NCI-H345 treated with DMSO at 0.1 percent for 48 hours (cell line): ENCODE measurements at regions not wholly inside any gene's neighbourhood (a gene's known extent, or its start where the extent isn't known, plus 50 kb on each side); places are given as distances from the start of the nearest gene placed in this dataset.
"Not testable (repeated sequence)": the region's sequence is repeated elsewhere in the genome, so short reads cannot be mapped to it uniquely, and the experiment has no call there.

ENCODE experiments used
- DNase-seq: peaks from one replicate; lab custom pipeline; 2025; ENCODE audit not compliant: unreplicated experiment; lab: John Stamatoyannopoulos, UW

DNA sequence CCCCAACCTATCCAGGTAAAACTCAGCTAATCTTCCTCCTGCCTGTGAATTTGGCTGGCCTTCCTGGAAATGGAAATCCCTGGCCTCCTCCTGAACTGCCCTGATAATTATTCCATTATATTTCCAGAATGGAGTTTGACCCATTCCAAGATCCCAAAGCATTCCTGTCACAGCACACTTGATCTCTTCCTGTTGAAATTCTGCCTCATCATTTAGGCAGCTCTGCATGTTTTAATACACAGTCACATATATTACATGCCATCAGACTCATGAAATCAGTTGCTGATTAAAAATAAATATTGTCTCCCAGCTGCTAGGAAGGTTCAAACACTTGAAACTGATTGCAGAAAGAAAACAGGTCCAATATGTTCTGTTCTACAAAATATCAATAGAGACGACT lies 148.2 kb upstream of the PALMD start:
- no peak for DNase-seq

DNA sequence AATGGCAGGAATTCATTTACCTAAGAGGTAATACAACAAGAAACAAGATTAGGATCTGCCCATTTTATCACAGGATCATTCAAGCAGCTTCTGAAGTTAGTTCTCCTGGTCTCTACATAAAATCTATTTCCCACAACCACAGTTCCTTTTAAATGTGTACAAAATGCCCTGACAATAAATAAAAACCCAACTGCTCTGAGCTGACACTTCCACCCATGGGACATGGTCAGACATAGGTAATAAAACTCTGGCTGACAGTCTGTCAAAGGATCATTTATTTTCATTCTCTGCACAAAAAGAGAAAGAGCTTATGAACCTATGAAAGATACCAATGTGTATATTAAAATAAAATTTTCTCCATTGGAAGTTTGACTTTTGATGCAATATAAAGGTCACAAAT lies 145.4 kb upstream of the PALMD start:
- no peak for DNase-seq

DNA sequence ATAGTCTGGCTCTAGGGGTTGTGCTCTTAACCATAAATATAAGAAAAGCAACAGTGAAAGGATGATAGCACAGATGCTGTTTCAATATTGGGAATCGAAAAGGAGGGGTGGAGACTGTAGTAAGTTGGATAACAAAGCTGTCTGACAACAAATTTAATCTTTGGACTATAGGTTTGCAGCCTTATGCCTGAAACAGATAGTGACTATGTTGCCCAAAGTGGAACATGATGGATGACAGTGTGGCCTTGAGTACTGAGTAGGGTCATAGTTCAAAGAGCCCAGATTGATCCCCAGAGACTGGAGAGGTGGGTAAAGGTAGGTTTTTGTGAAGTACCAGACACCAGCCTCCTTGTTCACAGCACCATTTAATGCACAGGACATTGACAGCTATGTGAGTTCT lies 144.0 kb upstream of the PALMD start:
- no peak for DNase-seq

DNA sequence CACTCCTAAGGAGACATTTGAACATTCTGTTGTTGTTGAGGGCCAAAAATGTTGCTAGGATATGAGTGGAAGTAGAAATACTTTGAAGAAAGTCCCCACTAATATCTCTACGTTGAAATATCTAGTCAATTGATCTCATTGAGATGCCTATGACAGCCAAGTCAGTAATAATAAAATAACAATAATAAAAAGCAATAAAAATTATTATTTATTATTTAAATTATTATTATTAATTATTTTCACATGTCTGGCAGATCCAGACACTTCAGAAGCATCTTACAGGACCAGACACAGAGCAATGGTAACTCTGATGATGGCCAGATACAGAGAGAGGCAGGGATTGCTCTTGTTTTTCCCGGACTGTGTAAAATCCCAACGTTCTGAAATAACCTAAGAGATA lies 143.5 kb upstream of the PALMD start:
- no peak for DNase-seq

DNA sequence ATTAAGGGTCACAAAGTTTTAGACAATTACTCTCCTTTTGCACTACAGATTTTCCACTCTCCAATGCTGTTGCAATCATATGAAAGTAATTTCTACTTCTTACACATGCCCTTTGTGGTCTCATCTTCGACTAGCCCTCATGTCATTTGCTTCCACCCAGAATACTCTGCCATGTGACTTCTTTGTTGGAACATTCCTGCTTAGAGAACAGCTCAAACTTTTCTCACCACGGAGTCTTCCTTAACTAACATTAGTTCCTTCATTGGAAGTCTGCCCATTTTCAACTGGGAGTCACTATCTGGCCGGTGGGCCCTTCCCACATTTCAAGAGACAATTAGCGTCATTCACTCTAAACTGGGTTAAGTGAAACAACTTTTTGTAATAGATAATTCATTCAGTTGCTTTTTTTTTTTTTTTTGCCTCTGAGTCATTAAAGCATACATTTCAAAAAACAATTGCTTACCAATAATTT lies 142.6 kb upstream of the PALMD start:
- no peak for DNase-seq

DNA sequence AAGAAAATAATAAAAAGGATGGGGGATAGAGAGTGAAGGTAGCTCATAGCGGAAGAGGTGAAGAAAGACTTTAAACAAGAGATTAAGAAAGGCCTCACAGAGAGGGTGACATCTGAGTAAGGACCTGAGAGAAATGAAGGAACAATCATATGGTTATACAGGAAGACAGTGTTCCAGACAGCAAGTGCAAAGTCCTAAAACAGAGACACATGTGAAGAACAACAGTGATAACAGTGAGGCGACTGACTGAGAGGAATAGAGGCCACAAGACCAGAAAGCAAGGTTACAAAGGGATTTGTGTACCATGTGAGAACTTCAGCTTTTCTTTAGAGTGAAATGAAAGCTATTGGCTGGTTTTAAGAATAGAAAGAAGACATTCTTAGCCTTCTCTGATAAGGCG lies 141.6 kb upstream of the PALMD start:
- no peak for DNase-seq

DNA sequence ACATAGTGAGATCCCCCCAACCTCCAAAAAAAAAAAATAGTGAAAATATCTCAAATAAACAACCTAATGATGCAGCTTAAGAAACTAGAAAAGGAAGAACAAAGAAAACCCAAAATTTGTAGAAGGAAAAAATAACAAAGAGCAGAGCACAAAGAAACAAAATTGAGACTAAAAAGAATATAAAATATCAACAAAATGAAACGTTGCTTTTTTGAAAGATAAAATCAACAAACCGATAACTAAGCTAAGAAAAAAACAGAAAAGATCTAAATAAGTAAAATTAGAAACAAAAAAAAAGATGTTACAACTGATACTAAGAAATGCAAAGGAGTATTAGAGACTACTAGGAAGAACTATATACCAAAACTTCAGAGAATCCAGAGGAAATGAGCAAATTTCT lies 139.3 kb upstream of the PALMD start:
- DNase-seq, result no peak

DNA sequence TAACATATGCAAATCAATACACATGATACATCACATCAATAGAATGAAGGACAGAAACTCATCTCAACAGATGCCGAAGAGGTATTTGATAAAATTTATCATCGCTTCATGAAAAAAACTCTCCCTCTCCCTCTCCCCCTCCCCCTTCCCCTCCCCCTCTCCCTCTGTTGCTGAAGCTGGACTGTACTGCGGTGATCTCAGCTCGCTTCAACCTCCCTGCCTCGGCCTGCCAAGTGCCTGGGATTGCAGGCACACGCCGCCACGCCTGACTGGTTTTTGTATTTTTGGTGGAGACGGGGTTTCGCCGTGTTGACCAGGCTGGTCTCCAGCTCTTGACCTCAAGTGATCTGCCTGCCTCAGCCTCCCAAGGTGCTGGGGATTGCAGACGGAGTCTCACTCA lies 138.5 kb upstream of the PALMD start:
- DNase-seq, result not testable (repeated sequence)

DNA sequence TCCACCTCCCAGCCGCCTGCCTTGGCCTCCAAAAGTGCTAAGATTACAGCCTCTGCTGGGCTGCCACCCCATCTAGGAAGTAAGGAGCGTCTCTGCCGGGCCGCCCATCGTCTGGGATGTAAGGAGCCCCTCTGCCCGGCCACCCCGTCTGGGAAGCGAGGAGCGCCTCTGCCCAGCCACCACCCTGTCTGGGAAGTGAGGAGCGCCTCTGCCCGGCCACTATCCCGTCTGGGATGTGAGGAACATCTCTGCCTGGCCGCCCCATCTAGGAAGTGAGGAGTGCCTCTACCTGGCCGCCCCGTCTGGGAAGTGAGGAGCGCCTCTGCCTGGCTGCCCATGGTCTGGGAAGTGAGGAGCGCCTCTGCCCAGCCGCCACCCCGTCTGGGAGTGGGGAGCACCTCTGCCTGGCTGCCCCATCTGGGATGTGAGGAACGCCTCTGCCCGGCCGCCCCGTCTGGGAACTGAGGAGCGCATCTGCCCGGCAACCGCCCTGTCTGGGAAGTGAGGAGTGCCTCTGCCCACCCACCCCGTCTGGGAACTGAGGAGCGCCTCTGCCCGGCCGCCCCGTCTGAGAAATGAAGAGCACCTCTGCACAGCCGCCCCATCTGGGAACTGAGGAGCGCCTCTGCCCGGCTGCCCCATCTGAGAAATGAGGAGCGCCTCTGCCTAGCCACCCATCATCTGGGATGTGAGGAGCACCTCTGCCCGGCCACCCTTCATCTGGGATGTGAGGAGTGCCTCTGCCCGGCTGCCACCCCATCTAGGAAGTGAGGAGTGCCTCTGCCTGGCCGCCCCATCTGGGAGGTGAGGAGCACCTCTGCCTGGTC lies 137.8 kb upstream of the PALMD start:
- no peak for DNase-seq

DNA sequence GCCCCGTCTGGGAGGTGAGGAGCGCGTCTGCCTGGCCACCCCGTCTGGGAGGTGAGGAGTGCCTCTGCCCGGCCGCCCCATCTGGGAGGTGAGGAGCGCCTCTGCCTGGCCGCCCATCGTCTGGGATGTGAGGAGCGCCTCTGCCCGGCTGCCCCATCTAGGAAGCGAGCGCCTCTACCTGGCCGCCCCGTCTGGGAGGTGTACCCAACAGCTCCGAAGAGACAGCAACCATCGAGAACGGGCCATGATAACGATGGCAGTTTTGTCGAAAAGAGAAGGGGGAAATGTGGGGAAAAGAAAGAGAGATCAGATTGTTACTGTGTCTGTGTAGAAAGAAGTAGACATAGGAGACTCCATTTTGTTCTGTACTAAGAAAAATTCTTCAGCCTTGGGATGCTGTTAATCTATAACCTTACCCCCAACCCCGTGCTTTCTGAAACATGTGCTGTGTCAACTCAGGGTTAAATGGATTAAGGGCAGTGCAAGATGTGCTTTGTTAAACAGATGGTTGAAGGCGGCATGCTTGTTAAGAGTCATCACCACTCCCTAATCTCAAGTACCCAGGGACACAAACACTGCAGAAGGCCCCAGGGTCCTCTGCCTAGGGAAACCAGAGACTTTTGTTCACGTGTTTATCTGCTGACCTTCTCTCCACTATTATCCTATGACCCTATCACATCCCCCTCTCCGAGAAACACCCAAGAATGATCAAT lies 137.0 kb upstream of the PALMD start:
- not testable (repeated sequence) for DNase-seq

DNA sequence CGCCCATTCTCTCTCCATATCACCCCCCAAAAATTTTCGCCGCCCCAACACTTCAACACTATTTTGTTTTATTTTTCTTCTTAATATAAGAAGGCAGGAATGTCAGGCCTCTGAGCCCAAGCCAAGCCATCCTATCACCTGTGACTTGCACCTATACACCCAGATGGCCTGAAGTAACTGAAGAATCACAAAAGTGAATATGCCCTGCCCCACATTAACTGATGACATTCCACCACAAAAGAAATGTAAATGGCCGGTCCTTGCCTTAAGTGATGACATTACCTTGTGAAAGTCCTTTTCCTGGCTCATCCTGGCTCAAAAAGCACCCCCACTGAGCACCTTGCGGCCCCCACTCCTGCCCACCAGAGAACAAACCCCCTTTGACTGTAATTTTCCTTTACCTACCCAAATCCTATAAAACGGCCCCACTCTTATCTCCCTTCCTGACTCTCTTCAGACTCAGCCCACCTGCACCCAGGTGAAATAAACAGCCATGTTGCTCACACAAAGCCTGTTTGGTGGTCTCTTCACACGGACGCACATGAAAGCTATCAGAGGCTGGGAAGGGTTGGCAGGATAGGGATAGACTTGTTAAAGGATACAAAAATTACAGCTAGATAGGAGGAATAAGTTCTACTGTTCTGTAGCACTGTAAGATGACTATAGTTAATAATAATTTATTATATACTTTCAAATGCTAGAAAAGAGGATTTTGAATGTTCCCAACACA lies 130.9 kb upstream of the PALMD start:
- DNase-seq, result not testable (repeated sequence)

DNA sequence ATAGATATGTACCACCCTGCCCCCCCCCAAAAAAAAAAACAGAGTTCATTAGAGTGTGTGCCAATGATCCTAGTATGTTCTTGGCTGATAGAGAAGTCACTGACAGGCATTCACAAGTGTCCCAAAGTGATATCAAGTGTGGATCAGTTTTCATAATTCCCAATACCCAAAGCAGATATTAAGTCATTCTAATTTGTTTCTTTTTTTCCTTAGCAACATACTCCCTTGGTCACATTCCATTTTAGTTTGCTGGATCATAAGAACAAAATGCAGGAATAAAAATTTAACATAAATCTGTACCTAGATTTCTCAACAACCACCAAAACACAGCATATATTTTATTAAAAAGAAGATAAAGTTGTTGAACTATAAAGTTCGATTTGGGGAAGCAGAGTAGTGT lies 129.8 kb upstream of the PALMD start:
- no peak for DNase-seq

DNA sequence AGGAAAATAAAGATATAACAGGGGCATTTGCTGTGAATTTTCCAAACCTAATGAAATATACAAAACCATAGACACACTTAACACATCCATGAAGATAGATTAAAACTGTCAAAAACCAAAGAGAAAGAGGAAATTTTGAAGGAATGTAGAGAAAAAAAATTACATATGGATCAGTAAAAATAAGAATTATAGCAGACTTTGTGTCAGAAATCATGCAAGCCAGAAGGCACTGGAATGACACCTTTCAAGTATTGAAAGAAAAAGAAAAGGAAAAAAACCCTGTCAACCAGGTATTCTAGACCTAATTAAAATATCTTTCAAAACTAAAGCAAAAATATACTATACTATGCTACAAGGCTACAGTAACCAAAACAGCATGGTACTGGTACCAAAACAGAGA lies 125.8 kb upstream of the PALMD start:
- DNase-seq, result no peak

DNA sequence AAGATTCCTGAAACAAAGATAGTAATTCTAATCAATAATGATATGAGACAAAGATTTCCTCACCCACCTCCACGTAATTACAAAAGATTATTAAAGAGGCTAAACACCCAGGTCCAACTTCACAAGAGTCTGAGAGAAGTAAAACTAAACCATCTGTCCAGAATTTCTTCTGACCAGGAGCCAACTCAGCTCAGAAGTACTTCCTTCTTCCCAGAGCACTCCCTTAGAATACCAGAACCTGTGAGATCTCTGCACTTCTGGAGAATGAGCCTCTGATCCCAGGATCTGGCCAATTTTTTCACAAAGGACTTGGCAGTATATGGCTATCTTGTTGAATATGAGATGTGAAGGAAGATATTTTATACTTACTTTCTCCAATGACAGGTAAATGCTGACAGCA lies 120.6 kb upstream of the PALMD start:
- no peak for DNase-seq

DNA sequence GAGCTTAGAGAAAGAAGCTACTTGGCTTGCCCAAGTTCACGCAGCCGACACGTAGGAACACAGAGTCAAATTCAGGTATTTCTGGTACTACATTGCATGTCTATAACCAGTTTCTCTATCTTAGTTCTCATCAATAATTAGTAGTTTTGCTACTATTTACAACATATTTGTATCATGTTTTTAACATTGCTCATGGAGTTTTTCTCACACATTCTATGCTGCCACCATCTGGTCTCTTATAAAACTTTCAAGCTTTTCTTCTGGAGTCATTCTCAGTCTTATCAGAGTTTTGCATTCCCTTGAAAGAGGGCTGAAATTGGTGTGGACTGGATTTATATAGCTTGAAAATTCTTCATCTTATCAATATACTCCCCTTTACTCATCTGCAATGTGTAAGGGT lies 118.8 kb upstream of the PALMD start:
- DNase-seq, result no peak

DNA sequence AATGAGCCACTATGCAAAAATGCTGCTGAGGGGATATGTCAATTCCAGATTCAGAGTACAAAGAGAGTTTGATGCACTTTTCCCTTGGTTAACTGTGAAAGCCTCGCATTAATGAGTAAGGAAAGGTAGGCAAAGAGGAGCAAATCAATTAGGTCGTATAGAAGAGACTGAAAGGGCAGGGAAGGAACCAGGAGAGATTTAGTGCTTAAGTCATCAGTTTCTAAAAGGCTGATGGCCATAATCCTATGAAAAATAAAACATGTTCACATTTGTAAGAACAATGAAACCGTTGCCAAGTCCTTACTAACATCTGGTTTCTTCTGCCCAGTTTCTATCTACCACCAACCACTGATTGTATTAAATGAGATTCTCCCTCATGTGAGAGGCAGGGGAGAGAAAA lies 118.4 kb upstream of the PALMD start:
- no peak for DNase-seq

DNA sequence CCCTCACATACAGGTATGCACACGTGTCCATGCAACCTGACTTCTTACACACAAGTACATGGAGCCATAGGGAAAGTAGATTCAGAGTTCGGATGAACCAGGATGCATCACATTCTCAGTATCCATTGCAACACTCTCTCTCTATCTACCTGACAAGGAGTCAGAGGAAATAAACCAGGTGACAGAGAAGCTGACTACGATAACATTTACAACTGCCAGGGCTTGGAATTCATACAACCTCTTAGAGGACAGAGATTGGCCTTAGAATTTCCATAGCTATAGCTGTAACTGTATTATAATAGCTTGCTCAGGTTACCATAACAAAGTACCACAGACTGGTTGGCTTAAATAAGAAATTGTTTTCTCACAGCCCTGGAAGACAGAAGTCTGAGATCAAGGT lies 116.9 kb upstream of the PALMD start:
- no peak for DNase-seq

DNA sequence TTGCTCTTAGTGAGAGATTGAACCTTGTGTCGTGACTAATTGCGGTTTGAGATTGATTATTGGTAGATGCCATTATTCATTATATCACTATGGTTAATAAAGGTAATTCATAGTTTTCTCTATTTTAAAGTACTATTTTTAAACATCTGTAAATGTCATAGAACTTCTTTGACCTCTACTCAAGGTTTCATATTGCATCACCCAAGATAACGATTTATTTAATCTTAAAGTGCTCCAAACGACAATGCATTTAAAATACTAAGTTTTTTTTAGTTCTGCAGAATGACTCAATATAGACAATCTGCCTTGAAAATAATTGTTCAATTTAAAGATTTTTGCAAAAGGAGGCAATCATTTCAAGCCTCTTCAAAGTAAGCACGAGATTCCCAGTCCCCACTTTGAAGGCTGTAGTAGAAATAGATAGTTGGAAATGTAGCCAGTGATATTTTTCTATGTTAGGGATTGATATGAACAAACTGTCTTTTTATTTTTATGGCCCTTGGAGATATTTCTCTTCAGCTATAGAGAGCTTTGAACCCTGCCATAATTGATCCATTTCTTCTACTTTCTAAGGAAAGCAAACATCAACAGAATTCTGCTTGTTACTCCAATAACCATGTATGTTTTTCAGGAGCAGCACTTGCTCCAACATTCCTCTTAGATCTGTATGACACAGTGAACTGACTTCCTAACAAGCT lies 114.2 kb upstream of the PALMD start:
- DNase-seq, result no peak

DNA sequence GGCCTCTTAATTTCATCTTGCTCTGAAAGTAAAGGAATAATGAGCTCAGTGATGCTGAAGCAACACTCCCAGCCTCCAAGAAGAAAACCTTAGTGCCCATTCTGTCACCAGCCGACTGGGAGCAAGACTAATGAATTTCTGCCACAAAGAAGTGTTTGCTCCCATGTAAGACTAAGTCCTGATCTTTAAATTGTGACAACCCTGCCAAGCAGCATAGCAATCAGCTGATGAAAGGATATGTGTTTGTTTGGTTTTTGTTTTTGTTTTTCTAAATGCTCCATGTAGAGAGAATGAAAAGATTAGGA lies 113.7 kb upstream of the PALMD start:
- DNase-seq, result no peak

DNA sequence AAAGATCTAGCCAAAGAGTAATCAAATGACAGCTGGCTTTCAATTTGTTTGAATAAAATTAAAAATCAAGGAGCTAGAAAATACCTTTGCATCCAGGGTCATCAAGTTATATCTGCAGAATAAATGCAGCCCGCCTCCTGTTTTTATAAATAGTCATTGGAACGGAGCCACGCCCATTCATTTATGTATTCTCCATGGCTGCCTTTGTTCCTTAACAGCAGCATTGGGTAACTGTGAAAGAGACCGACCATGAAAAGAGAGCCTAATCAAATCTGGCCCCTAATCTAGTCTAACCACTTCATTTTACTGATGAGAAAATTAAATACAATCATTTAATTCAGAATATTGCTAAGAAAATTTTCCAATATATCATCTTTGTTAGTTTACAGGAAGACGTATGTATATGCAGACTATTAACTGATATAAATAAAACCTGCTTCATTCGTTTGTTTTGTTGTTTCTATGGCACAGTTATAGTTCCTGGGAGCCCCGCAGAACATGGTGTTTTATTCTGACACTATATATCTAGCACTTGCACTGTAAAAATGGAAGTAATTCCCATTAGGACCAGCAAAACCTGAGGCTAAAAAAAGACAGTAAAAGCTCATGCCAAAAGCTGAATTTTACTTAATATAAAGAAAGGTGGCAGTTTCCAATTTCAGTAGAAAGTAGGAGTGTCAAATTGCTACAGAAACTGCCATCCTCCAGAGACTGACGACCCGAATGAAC lies 111.8 kb upstream of the PALMD start:
- no peak for DNase-seq

DNA sequence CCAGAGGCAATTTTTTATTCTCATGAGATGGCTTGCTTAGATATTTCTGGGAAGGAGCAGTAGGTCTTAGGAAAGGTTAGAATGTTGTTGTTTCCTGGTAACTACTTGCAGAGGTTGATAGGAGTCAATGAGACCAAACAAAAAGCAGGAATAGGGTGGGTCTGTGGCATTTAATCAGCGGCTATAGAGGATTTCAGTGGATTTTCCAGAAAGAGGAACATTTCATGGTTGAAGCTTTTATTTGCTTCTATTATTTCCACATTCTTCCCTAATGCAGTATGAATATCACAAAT lies 111.3 kb upstream of the PALMD start:
- no peak for DNase-seq
